ENCODE measurements at regions not wholly inside any gene's neighbourhood (a gene's known extent, or its start where the extent isn't known, plus 50 kb on each side); places are given as distances from the start of the nearest gene placed in this dataset.

DNA sequence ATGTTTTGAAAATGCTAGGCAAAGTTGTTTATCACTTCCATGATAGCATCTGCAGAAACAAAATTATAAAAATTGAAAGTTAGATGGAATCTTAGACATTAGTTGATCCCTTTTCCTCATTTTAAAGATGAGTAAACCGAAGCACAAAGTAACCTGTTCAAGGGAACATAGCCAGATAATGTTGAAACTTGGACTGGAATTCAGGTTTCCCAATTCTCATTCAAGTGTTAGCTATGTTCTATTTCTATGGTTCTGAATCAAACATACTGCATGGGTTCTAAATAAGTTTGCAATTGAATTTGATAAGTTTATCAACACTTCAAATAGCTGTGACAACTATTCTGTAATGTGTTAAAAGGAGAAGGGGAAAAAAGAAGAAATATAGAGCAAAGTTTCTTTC, 122.4 kb upstream of the SOX5 start:
- DNase-seq, result no peak

DNA sequence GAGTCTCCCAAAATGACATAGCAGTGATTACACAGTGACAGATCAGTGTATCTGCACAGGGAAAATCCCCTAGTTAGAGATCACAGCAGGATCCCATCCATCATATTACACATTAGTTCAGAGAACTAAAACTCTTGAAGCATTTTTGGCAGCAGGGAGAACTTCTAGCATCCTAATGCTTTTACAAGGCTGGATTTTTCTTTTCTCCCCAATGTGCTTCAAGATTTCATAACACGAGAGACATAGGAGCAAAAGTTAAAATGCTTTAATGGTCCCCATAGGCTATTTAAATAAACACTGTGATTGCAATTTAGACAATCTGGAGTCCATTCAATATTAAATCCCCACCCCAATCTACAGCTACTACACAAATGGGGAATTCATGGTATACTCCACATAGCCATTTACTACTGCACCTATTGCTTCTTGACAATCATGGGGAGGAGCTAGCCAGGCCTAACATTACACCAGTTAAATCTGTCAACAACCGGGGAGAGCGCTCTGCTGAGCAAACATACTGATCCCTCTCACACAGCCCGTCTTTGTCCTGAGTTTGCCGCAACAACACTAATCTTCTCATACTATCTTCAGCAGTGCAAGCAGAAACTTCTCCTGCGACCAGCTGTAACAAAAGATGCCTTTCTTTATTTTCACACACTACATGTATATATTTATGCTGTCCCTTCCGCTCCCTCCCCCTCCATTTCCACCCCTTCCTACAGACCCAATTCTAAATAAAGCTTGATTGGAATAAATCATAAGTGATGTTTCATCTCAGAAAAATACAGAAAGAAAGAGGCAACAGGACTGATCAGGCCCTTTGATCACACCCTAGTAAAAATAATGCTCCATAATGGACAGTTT, 120.3 kb upstream of the SOX5 start:
- DNase-seq, result no peak

DNA sequence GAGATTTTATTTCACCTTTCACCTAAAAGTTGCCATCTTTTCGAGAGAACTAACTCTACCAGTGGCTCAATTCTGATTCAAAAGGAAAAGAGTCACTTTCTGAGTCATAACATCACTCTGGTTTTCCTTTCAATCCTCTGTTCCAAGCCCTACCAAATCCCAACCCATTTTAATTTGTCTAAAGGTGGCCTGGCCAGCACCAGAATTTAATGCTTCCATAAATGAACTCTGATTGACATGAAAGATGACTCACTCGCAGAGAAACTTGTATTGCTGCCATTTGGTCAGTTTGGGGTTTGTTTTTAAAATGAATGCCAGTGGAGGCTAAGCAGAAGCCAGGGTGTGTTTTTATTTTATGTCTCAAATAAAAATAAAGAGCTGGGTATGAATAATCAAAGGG, 117.4 kb upstream of the SOX5 start:
- no peak for DNase-seq

DNA sequence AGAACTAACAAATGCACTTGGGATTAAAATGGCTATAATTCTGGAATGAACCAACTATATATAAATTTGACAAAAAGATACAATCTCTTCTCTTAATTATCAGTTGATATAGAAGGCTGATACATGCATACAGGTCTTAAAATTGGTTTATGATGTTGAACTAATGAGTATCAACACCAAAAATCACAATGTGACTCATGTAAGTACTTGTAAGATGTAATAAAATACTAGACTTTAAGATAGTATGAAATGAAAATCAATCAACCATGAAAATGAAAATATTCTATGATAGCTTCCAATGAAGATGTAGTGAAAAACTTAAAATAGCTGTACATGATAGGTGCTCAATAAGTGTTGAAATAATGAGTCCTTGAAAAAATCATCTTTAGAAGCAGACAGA, 116.6 kb upstream of the SOX5 start:
- no peak for DNase-seq

DNA sequence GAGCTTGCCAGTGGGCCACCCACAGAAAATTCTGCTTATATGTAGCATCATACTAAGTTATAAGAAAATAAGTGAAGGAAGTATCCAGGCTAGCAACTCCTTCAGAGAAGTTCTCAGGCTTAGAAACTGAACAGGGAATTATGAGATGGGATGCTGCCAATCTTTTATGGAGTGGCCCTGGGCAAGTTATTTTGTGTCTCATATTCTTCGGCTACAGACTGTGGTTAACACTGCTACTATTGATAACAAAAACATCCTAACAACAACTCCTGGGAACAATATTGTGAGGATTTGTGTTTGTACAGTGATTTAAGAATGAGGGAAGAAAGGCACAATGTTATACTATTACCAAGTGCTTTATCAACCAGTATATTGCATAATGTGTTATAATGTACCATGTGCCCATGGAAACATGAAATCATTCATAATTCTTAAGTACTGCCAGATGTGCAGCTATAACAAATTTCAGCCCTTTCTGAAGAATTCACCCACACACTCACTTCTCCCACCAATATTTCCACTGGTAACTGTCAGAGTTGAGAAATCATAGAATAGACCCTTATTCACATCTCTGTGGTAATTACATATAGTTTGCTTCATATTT, 113.3 kb upstream of the SOX5 start:
- no peak for DNase-seq

DNA sequence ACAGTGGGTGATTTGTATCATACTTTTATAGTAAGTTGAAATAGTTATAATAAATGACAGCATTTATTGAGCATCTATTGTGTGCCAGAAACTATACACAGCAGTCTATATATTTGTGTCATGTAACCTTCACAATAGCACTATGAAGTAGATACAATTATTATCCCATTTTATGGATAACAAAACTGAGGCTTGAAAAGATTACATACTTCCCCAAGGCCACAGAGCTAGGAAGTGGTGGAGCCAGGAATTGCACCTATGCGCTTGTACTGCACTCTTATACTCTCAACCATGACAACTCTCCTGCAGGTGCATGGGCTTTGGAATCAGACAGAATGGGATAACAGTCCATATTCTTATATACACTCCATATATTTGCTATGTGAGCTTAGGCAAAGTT, 110.6 kb upstream of the SOX5 start:
- no peak for DNase-seq

DNA sequence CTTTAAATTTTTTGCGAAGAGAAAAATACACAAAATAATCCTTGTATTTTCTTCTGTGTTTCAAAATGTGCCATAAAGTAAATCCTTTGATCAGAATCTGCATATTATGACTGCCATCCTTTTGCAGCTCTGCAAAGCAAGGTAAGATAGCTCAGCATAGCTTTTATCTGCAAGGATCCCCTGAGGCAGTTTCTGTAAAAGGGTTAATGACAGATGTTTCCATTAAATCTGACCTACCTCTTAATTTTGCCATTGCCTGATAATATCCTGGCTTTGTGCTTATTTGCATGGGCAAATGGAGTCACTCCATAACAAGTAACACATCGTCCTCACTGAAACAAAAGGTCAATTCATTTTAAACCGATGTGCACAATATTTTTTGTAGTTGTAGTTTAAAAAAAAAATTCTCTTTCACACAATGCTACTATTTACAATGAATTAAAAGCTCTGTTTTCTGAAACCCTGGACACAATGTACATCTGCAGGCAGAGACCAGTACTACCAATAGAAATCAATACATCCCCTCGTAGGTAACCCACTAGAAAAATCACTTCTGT, 108.5 kb upstream of the SOX5 start:
- DNase-seq, result no peak

DNA sequence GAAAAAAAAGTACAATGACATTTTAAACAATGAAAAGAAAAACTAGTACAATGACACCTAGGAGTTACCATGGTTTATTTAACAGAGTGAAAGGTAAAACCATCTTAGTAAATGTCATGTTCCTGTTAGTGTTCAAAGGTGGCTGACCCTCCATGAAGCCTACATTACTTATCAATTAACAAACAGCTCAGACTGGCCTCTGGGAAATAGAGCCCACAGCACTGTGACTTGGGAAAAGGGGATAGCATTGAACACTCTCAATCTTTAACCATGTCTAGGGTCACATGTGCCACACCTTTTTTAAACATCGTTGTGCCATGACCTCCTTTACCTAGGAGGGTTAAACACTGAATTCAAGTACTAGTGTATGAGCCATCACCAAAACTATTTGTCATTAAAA, 106.3 kb upstream of the SOX5 start:
- no peak for DNase-seq

DNA sequence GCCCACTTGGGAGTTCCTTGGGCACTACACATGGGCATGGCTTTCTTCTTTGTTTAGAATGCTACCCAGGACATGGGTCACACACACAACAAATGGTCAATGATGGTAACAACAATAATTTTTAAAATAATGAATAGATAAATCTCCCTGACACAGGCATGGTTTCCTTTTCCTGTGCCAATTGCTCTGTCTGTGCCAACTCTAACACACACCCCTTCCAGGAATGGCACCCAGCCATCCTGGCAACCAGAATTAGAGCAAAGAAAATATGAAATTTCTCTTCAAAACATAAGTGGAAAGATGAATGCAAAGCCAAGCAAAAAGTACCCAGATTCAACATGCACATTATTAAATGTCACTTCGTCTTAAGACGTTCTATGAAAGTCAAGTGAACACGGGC, 104.9 kb upstream of the SOX5 start:
- no peak for DNase-seq

DNA sequence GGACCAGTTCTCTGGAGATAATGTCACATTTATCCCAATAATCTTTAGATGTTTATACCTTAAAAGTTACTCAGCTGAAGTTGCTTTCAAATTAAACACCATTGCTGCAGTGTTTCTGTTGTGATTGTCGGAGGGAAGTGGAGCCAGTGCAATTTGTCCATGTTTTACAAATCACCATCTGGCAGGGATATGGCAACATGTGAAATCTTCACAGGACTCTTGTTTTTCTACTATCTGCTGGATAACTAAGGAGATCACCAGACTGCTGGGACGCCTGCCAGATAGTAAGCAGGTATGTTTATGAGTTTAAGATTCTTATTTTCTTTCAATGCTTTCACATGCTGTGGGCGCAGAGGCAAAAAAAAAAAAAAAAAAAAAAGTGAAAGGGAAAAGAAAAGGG, 100.3 kb upstream of the SOX5 start:
- no peak for DNase-seq

DNA sequence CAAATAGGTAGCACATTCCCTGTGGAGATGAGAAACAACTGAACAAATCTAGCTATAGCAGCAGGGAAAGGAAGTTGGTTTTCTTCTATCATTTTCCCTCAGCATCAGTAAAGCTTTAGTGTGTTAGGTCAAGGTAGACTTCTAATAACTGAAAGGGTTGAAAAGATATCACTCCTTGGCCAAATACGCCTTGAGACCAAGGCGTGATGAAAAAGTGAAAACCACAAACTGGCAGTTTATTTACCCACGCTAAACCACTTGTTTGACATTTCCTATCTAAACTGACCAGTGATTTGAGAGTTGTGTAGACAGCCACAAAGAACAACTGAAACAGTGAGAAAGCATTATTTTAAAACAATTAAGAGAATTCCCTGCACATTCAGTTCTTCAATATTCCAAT, 99.6 kb upstream of the SOX5 start:
- DNase-seq, result no peak

DNA sequence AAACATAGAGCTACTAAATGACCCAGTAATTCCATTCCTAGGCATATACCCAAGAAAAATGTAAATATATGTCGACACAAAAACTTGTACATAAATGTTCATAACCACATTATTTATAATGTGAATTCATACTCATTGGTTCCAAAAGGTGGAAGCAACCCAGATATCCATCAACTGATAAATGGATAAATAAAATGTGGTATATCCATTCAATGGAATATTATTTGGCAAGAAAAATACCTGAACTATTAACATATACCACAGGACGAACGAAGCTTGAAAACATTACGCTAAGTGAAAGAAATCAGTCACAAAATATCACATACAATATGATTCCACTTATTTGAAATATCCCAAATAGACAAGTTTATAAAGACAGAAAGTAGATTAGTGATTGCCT, 99.0 kb upstream of the SOX5 start:
- no peak for DNase-seq

DNA sequence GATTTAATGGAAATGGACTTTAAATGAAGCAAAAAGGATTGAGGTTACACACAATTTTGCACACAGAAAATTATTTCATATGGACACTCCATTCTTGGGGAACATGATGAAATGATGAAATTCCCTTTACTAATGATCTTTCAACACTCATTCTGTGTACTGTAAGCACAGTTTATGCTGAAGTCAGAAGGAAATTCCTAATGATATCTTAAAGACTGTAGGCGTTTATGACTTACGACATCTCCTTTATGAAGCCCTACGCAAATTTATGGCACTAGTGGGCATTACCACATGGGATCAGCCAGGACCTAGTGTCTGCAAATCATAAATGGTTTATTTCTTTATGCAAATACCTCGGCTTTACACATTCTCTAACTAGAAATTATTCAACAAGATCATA, 97.9 kb upstream of the SOX5 start:
- DNase-seq, result no peak

DNA sequence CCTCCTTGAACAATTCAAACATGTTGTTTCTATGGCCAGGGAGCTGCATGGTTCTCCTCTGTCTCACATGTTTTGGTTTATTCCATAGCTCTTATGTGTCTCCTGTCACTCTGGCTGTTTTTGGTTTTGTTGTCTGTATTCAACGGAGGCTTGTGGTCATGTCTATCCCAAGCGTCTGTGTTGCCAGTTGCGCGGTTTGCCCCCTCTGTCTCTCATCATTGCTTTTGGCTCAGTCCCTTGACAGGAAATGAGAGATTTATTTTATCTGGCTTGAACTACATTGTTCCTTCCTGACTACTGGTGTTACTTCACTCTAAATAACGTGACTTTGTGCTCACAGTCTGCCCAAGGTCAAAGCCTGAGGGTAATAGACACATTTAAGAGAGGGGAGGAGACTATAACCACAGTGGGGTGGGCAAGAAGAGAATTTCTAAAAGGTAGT, 96.4 kb upstream of the SOX5 start:
- no peak for DNase-seq

DNA sequence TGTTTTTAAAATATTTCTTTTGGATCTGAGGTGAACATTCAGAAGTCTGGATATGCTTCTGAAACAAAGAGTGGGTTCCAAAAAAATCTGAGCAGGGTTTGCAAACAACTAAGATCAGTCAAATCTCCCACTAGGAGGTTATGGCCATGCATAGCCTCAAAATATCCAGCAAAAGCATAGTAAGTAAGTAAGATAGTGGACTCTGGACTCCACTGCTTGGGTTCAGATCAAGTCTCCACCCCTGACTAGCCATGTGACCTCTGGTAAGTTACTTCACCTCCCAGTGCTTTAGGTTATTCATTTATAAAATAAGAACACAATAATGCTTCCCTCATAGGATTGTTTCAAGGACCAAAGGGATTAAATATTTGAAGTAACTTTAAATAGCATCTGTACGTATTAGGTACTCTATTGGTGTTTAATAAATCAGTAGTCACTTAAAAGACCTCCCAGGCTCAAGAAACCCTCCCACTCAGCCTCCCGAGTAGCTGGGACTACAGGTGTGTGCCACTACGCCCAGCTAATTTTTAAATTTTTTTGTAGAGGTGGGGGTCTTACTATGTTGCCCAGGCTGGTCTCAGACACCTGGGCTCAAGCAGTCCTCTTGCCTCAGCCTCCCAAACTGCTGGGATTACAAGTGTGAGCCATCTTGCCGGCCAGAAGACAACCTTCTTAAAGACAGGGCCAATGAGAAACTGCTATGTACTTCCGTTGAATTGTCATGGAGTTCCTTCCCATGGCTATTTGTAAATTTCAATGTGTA, 95.7 kb upstream of the SOX5 start:
- no peak for DNase-seq

DNA sequence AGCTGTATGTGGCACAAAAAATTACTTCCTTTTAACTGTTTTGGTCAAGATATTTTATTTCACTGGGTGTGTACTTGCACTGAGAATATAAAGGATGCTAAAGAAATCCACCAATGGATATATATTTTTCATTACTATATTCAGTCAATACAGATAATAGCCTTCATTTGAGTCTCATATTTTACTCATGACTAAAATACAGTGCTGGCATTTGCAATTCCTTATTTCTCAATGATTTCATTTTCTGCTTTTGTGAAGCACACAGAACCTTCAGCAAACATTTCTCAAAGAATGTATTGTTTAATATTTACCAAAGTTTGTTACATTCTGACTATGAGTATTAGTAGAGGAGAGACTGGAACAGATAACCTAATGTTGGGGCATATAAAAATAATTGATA, 93.2 kb upstream of the SOX5 start:
- DNase-seq, result no peak

DNA sequence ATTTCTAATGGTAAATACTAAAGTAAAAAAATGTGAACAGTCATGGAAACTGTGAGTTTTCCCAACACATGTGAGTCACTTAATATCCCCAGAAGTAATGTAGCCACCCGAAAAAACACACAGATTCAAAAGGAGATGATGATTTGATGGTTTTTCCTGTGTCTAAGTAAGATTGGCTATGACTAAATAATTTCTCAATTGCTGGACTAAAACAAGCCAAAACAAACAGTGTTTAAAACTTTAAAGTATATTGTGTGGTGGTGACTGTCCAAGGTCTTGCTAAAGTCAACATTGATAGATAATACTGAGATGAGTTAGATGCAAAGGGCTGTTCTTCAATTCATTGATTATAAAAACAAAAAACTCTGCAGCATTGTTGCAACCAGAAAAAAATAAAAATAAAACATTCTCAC, 89.6 kb upstream of the SOX5 start:
- DNase-seq, result no peak

DNA sequence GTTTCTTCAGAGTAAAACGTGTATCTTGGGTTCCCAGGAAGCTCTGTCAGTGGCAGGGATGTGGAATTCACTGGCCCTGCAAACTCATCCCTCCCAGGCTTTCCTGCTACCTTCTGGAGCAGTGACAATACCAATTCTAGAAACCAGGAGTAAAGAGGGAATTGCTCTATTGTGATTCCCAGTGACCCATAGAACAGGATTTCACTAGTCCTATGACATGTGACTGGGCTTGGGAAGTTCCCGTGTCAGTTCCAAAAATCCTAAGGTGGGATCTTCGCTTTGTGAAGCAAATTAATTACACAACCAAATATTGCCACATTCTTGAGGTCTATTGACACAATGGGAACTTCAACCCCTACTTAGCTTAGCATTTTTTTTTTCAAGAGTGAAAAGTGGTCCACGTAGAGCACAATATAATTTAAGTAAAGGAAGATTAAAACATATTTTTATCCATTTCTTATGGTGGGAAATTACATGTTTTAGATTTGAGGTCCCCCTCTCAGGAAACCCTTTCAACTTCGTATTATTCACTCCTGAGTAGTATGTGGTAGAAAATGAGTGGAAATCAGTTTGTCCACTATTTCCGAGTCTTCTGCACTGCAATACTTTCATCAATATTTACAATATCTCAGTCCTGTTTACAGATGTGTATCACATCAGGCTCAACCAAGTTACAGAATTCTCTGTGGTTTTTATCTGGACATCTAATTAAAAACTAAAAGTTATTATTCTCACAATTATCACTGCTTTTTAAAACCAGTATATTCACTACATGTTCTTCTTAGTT, 88.9 kb upstream of the SOX5 start:
- DNase-seq, result no peak

DNA sequence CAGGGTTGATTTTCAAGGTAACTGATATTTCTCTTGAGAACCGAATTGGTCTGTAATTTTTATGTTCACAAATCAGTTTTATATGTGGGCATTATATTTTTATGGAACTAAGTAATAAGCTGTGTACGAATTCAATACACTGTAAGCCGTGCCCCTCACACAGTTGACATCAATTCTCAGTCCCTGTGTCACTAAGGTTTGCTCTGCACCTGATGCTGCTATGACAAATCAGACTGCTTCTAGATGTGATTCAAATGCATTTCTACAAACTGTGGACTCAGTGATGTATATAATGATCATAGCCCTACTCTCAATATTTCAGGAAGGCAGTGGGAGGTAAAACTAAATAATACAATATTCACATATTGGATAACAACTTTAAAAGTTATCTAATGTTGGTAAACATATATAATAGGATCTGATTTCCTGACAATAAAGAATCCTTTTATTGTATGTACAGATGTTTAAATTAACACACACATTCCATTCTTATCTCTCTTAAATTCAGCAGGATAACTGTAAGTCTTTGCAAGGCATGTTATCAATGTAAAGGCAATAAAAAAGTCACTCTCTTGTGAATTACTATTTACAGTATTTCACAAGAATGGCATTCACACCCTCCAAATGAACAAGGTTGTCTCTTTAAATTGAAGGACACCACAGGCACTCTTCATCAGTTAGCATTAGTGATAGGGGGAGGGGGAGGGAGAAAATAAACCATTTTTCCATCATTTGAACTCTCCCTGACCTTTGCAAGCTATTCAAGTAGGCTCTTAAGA, 87.2 kb upstream of the SOX5 start:
- DNase-seq, result no peak

DNA sequence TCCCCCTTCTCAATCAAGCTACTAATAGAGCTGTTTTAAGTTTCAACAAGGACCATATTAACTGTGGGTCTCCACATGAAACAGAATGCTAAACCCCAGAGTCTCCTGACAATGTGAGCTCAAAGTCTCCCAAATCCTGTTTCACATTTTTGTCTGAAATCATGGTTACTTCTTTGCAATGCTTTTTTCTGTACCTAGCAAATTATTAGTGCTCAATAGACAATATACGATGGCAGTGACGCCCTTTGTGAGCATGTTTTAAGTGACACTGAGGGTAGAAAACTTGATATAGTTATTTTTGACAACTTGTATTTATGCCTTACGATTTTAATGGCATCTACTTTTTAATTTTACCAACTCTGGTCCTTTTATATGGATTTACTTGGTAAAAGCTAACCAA, 85.4 kb upstream of the SOX5 start:
- DNase-seq, result no peak

DNA sequence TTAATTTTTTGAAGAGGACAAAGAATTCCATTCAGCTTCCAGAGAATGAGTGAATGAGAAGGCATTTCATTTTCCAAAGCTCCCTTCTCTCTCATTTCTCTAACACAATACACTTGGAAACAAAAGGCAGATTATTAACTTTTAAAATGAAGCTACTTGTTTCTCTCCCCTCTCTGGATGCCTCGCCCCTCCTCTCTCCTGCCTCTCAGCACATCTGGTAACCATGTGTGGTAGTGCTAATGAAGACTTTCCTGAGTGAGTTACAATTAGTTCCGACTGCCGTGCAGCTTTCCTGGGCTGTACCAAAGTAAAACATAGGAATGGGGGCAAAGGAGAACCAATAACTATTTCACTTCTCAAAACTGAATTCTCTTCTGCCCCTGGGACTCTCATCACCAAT, 84.7 kb upstream of the SOX5 start:
- no peak for DNase-seq

DNA sequence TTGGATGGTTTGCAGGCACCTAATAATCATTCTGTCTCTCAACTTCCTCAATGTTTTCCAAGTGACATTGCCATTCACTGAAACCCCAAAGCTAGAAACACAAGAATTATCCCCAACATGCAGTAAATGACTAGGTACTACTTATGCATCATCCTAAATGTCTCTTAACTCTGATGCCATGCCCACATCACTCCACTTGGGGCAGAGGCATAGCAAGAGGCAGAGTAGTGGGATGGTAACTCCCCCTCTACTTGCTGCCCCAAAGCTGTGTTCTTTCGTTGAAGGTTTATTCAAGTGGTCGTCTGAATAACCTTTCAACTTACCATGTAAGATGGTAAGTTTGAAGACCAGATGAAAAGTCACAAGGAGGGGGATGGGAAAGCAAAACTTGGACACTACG, 77.9 kb upstream of the SOX5 start:
- DNase-seq, result no peak
